Posterior vena cava (tissue), 2 donors: ENCODE measurements at regions not wholly inside any gene's neighbourhood (a gene's known extent, or its start where the extent isn't known, plus 50 kb on each side); places are given as distances from the start of the nearest gene placed in this dataset.
"Not testable (repeated sequence)": the region's sequence is repeated elsewhere in the genome, so short reads cannot be mapped to it uniquely, and the experiment has no call there.

Source experiments
- DNase-seq: peaks from one replicate; pipeline ENCODE4 v3.0.0-alpha.2; 2020; ENCODE audit warnings: low spot score
- intact Hi-C, 2 donors: fragments of 100-400 bp; cut with DNase I; formaldehyde crosslinking; loops; one replicate each; pipeline versions ENCODE4 v1.14.1 to v1.14.2; 2022 to 2023
- donor health status: DM: yes; HTN: yes; CAD: no.
- donor health status: DM: yes; HTN: yes; CAD: no.

DNA sequence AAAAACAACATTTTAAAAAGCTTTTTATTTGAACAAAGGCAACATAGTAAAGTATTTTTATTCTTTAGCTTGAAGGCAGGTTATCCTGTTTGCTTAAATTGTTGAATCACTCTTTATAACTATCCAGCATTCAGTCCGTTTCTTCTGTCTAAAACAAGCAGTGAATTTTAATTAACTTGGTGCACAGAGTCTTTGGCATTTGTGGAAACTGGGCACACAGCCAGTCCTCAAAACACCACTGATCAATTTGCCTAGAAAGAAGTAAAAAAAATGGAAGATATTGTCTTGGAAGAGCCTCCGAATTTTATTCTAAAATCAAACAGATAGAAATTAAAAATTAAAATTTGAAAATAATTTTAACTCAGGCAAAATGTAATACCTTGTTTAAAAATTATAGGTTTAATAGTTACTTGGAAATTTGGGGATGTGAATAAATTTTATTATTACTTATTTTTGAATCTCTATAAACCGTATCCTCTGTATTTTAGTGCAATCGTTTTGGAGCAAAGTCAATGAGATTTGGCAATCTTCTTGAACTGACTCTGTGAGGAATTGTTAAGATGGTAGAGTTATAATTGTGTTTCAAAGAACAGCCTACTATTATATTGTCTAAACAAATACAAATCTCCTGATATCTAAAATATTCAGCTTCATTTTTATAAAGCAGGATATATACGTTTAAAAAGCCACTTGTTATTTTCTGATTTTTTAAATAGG, 927.0 kb downstream of the SLC16A7 start:
- intact Hi-C loops: no loop called here
- DNase-seq: no peak

DNA sequence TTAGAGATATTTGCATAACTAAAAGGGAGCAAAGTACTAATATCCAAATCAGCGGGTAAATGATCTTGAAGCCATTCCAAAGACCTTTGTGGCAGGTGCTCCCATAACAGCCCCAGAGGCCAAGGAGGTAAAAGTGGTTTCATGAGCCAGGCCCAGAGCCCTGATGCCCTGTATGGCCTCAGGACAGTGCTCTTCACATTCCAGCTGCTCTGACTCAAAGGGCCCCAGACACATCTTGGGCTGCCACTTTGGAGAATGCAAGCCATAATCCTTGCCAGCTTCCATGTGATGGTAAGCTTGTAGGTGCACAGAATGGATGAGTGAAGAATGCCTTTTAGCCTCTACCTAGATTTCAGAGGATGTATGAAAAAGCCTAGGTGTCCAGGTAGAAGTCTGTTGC, 933.4 kb downstream of the SLC16A7 start:
- DNase-seq: no peak
- intact Hi-C loops: no loop called here

DNA sequence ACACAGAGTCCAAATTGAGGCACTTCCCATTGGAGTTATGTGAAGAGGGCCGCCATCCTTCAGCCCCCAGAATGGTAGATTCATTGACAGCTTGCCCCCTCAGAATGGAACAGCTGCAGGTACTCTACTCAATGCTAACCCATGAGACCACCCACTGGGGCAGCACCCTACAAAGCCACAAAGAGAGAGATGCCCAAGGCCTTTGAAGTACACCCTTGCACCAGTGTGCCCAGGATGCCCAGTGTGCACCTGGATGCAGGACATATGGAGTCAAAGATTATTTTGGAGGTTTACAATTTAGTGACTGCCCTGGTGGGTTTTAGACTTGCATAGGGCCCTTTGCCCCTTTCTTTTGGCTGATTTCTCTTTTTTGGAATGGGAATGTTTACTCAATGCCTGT, 933.9 kb downstream of the SLC16A7 start:
- intact Hi-C loops: no loop called here

DNA sequence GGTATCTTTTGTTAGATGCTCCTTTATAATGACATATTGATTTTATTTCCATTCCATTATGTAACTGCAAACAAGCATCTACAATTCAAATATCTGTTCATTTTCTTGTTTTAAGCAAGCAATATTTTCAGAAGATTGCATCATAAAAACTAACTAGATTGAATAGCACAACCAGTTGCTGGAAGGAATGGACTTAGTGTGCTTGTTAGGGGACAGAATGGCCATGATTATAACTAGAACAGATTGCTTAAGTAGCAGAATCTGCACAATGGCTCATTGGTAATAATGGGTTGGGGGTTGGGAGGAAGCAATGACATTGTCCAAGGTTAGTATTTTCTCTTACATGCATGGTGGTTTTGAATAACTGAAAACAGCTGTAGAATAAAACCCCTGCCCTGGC, 939.5 kb downstream of the SLC16A7 start:
- intact Hi-C loops: no loop called here
- no peak for DNase-seq

More for the DNA sequence above, 933.9 kb downstream of the SLC16A7 start:
- peak; percentile 56 for DNase-seq

DNA sequence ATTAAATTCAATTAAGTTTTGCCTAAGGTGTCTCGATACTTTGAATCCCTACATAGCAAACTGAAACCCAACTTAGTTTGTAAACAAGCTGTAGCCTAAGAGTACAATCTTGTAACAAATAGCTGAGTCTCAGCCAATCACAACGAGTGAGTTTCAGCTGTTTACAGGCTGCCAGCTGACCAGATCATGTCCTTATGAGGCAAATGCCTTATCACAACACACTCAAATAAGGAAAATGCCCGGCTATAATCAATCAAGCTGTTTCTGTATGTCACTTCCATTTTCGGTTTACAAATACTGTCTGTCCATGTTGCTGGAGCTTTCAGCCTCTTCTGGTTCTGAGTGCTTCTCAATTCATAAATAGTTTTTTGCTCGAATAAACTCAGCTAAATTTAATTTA, 943.8 kb downstream of the SLC16A7 start:
- no peak for DNase-seq
- intact Hi-C loops: no loop called here

DNA sequence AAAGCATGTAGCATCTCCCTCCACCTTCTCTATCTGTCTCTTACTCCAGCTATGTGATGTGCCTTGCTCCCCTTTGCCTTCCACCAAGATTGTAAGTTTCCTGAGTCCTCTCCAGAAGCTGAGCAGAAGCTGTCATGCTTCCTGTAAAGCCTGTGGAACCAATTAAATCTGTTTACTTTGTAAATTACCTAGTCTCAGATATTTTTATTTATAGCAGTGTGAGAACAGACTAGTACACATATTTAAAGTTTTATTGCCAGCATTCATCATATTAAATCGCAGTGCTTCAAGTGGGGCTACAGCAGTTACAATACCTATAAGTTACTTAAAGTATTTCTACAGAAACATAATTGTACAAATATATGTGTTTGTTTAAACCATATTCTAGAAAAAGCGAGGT, 973.1 kb downstream of the SLC16A7 start:
- no peak for DNase-seq
- intact Hi-C loops: no loop called here

DNA sequence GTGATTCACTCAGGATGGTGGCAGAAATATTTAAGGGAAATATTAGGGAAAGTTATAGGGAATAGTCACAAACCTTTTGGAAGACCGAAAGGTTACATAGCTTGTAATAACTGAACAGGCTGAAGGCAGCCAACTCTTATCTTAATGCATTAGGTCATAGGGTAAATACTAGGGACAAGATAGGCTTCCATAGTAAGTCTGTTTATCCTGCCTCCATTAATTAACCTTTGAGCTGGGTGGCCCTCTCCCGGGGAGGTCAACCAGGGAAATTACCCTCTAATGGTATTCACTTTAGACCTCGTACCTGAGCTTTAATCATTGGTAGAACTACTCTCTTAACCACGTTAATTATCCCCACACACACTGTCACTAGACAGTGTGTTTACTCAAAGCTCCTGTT, 981.8 kb downstream of the SLC16A7 start:
- no peak for DNase-seq
- intact Hi-C loops: no loop called here

DNA sequence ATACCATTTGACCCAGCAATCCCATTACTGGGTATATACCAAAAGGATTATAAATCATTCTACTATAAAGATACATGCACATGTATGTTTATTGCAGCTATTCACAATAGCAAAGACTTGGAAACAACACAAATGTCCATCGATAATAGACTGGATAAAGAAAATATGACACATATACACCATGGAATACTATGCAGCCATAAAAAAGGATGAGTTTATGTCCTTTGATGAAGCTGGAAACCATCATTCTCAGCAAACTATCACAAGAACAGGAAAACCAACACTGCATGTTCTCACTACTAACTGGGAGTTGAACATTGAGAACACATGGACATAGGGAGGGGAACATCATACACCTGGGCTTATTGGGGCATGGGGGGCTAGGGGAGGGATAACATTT, 991.8 kb downstream of the SLC16A7 start:
- intact Hi-C loops, DNase-seq: not testable (repeated sequence)

DNA sequence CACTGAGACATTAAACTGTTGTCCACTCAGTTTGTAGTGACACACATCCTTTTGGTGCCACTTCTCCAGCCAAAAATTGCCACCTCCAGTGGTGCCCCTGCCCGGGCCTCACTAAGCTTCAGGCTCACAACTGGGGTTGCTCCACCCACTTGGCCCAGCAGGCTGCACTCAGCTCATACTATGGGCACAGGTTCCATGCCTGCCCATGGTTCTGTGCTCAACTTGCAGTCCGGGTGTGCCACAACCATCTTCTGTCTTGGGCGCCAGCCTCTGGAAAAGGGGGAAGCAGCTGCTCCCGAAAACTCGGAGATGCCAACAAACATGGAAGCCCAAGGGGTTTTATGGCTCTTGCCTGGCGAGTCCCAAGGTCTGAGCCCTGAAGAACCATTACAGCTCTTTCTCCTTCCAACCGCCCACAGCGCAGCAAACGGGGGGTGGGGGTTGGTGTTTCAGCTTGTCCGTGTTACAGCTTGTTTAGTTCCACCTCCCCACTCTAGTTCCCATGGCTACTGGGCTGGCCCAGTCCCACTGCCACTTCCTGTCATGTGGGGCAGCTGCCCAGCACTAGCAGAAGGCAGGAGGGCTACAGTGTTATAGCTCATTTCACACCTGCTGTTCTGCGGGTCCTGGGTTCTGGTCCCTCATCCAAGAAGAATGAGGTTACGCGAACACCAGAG, 998.3 kb downstream of the SLC16A7 start:
- peak; percentile 62 for DNase-seq
- intact Hi-C loops: no loop called here

DNA sequence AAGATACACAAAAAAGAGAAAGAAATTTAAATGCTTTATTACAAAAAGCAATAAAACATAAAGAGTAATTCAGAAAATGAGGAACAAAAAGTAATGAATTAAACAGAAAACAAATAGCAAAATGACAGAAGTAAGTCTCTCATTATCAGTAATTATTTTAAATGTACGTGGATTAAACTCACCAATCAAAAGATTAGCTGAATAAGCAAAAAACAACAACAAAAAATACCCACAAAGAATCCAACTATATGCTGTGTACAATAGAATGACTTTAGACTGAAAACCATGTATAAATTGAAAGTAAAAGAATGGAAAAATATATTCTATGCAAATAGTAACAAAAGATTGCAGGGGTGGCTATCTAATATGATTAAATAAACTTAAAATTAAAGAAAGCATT, 1006.8 kb downstream of the SLC16A7 start:
- no peak for DNase-seq
- intact Hi-C loops: no loop called here

DNA sequence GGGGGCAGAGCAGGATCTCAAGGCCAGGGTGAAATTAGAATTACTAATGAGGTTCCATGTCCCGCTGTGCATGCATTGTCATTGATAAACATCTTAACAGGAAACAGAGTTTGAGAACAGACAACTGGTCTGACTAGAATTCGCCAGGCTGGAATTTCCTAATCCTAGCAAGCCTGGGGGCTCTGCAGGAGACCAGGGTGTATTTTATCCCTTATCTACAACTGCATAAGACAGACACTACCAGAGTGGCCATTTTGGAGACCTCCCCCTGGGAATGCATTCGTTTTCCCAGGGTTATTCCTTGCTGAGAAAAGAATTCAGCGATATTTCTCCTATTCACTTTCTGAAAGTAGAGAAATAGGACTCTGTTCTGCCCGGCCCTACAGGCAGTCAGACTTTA, 1007.6 kb downstream of the SLC16A7 start:
- intact Hi-C loops, DNase-seq: not testable (repeated sequence)

DNA sequence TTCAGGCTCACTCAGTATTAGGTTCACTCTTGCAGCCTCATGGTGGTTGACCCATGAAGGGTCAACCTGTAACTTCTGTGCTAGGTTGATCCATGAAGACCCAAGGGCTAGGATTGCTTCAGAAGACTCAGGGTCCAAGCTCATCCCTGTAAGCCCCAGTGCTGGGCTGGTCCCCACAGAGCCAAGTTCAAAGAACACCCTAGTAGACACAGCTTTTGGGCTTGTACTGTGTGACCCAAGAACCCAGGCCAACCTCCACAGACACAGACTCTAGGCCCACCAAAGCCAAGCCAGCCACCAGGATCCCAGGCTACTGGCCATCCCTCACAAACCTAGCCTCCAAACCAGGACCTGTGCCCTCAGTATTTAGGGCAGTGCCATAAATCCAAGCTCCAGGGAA, 1020.6 kb downstream of the SLC16A7 start:
- intact Hi-C loops: no loop called here
- peak; percentile 67 for DNase-seq

DNA sequence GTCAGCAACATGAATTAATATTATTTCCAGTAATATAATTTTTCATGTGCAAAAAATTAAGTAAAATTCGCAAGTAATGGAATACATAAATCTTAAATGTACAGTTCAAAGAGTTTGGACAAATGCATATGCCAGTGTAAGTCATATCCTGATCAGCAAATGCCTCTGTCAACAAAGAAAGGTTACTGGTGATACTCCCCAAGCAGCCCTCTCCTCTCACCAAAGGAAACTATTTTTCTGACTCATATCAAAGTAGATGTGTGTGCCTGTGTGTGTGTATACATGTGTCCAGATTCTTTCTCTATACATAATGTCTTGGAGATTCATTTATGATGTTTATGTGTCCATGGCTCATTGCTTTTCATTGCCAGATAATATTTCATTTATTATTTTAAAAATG, 1035.0 kb downstream of the SLC16A7 start:
- intact Hi-C loops: no loop called here
- no peak for DNase-seq

DNA sequence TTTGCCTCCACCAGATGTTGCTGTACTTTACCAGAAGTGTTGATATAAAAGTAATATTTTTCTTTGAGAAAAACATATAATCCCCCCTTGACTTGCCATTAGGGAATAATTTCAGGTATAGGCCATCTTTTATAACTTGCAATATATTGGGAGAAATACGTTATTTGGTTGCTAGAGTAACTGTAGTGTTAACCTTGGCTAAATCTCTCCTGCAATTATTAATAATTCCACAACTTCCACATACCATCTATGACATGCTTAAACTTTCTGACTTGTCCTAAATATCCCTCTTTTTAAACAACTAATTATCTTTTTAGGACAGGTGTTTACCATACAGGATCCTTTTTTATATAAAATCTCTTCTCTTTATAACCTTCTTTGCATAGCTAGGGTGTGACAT, 1048.2 kb downstream of the SLC16A7 start:
- intact Hi-C loops: no loop called here
- no peak for DNase-seq

DNA sequence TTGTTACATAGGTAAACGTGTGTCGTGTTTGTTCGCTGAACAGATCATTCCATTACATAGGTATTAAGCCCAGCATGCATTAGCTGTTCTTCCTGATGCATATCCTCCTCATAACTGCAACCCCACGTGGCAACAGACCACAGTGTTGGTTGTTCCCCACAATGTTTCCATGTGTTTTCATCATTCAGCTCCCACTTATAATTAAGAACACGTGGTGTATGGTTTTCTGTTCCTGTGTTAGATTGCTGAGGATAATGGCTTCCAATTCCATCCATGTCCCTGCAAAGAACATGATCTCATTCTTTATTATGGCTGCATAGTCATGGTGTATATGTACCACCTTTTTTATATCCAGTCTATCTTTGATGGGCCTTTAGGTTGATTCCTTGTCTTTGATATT, 1071.1 kb downstream of the SLC16A7 start:
- DNase-seq: no peak
- intact Hi-C loops: no loop called here

DNA sequence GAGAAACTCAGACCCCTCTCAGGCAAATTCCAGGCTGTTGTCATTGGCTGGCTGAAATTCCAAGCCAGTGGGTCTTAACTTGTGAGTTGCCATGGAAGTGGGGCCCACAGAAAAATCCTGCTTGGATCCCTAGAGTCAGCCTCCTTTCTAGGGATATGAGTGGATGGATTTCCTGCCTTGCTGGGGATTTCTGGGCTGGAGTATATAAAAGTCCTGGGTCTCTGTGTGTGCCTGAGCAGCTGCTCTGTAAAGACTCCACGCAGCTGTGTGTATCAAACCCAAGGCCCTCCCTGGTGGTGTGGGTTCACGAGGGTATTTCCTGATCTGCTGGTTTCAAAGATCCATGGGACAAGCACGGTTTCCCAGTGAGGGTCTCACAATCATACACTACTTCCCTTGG, 1077.1 kb downstream of the SLC16A7 start:
- no peak for DNase-seq
- intact Hi-C loops: loop anchor here in 1 of 2 donors (2.0 kb wide), 1 partner anchor 40 kb away; no protein-coding TSS in a partner anchor

DNA sequence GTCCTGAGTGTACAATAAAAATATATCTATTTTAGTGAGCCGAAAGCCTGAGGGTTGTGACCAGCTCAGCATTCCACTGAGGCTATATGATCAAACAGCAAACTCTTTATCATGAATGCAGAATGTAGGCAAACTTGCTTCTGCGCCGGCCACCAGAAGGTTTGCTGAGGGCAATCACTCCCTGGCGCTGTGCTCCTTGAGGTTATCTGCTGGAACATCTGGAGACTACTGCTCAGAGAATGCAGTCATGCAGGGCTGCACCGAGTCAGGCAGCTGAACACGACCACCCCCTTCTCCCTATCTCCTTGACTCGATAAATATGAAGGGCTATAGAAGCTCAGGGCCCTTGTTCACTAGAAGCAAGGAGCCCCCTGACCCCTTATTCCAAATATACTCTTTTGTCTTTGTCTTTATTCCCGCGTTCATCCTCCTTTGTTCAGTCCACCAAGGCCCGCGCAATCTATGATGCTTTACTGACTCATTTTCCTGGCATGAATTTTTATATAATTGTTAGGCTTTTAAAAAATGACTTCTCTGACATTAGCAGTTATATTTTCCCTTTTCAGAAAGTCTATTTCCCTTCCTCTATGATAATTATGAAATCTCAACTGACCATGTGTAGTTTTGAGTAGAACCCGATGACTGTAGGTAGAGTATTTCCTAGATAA, 1089.3 kb downstream of the SLC16A7 start:
- intact Hi-C loops: no loop called here

DNA sequence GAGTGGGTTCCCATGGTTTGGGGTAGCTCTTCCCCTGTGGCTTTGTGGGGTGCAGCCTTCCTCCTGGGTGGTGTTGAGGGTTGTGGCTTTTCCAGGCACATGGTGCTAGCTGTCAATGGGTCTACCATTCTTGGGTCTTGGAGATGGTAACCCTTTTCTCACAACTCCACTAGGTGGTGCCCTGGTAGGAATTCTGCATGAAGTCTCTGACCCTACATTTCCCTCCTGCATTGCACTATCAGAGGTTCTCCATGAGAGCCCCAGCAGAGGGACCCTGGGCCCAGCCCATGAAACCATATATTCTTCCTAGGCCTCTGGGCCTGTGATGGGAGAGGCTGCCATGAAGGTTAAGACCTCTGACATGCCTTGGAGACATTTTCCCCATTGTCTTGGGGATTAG, 1093.3 kb downstream of the SLC16A7 start:
- intact Hi-C loops: no loop called here
- no peak for DNase-seq

More for the DNA sequence above, 1089.3 kb downstream of the SLC16A7 start:
- peak; percentile 42 for DNase-seq

DNA sequence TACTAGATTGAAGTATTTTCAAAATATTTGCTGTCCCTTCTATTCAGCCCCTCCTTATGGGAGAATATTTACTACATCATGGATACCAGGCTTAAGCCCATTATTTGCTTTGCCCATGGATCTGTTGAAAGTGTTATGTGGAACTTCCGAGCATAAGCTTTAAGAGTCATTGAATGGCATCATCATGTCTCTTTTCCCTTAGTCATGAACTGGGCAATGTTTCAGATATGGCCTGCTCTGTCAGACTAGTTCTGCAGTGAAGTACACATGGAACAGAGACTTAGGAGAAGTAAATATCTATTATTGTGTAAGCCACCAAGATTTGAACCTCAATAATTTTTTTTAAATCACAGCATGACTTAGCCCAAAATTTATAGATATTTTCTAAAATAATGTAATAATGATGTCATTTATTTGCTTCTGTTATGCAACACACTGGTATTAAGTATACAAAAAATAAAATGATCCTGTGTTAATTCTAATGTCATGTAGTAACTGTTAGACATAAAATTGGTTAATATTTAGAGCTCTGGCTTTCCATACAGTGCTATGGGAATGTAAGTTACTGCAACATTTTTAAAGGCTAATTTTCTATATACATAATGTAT, 1097.3 kb downstream of the SLC16A7 start:
- DNase-seq: no peak
- intact Hi-C loops: no loop called here
